PC-3 (cell line): ENCODE measurements at regions not wholly inside any gene's neighbourhood (a gene's known extent, or its start where the extent isn't known, plus 50 kb on each side); places are given as distances from the start of the nearest gene placed in this dataset.

Experiments
- ATAC-seq: fragments of 200-7000 bp; cut with Tn5 transposase; 2 replicates; pipeline ENCODE4 v1.9.1; 2020; ENCODE audit warnings: mild to moderate bottlenecking, moderate library complexity
- BruUV-seq: library from RNA; stranded (reverse); fragments of 400-500 nt; replicated peaks from 2 replicates; lab custom pipeline; 2021; lab: Mats Ljungman, UMichigan
- CTCF ChIA-PET: fragments of 300-600 bp; sonication (Branson Sonifier 250); formaldehyde crosslinking; loops from one replicate; lab custom pipeline; 2022; ENCODE audit warnings: antibody characterized with exemption; lab: Charles Lee
- POLR2A ChIA-PET: fragments of 300-600 bp; sonication (Branson Sonifier 250); formaldehyde crosslinking; loops from one replicate; lab custom pipeline; 2022; ENCODE audit warnings: antibody characterized with exemption; ENCODE audit not compliant: unreplicated experiment; lab: Charles Lee
- DNase-seq: peaks from one replicate; pipeline ENCODE4 v3.0.0-alpha.2; 2015
- H2AFZ ChIP-seq: fragments of 300-600 bp; sonication (generic); 2 replicates; pipeline ENCODE4 v1.6.0; 2016; ENCODE audit warnings: antibody characterized with exemption, low read length
- H3F3A ChIP-seq: fragments of 300-600 bp; sonication (generic); one replicate; pipeline ENCODE4 v1.6.0; 2017; ENCODE audit warnings: antibody characterized with exemption, low read length, control low read depth, mild to moderate bottlenecking; ENCODE audit not compliant: unreplicated experiment
- H3K27ac ChIP-seq: fragments of 300-600 bp; sonication (generic); 2 replicates; pipeline ENCODE4 v1.5.1; 2016; ENCODE audit warnings: mild to moderate bottlenecking, low read length
- H3K27me3 ChIP-seq: fragments of 300-600 bp; sonication (generic); 2 replicates; pipeline ENCODE4 v1.6.1; 2016; ENCODE audit warnings: low read length, mixed read lengths
- H3K36me3 ChIP-seq: fragments of 300-600 bp; sonication (generic); 2 replicates; pipeline ENCODE4 v1.6.1; 2016; ENCODE audit warnings: low read depth, mixed run types, low read length, mixed read lengths
- H3K4me1 ChIP-seq: fragments of 300-600 bp; sonication (generic); 2 replicates; pipeline ENCODE4 v1.5.1; 2016; ENCODE audit warnings: low read length; ENCODE audit not compliant: insufficient read depth
- H3K4me2 ChIP-seq: fragments of 300-600 bp; sonication (generic); 2 replicates; pipeline ENCODE4 v1.6.0; 2016; ENCODE audit warnings: low read length
- H3K4me3 ChIP-seq: fragments of 300-600 bp; sonication (generic); 2 replicates; pipeline ENCODE4 v1.5.1; 2016; ENCODE audit warnings: mild to moderate bottlenecking, low read length, mixed read lengths
- H3K79me2 ChIP-seq: fragments of 300-600 bp; sonication (generic); 2 replicates; pipeline ENCODE4 v1.6.1; 2017; ENCODE audit warnings: low read length, mixed read lengths
- H3K9ac ChIP-seq: fragments of 300-600 bp; sonication (generic); 2 replicates; pipeline ENCODE4 v1.6.0; 2016; ENCODE audit warnings: mild to moderate bottlenecking, low read length
- H3K9me2 ChIP-seq: fragments of 300-600 bp; sonication (generic); replicated peaks from 2 replicates; pipeline ENCODE4 v1.6.1; 2016; ENCODE audit warnings: mixed run types, low read length, mixed read lengths
- H3K9me3 ChIP-seq: fragments of 300-600 bp; sonication (generic); 2 replicates; pipeline ENCODE4 v1.6.1; 2016; ENCODE audit warnings: low read length, mixed read lengths
- H4K20me1 ChIP-seq: fragments of 300-600 bp; sonication (generic); 2 replicates; pipeline ENCODE4 v1.6.1; 2016; ENCODE audit warnings: low read length, mixed read lengths
- EZH2 ChIP-seq: fragments of 300-600 bp; sonication (generic); IDR thresholded peaks from one replicate; pipeline ENCODE4 v1.6.1; 2017; ENCODE audit warnings: antibody characterized with exemption, mild to moderate bottlenecking, low read length; ENCODE audit not compliant: unreplicated experiment
- EZH2phosphoT487 ChIP-seq: fragments of 300-600 bp; sonication (generic); IDR thresholded peaks from 2 replicates; pipeline ENCODE4 v1.6.1; 2018; ENCODE audit warnings: mild to moderate bottlenecking, antibody characterized with exemption, low read length, borderline replicate concordance
- intact Hi-C: fragments of 100-400 bp; cut with micrococcal nuclease; formaldehyde crosslinking; loops from 2 replicates; pipeline ENCODE4 v1.9.0; 2023
- TF ChIP-seq, protein P1 (sequence below): fragments of 300-600 bp; sonication (generic); conservative IDR thresholded peaks from 2 replicates; pipeline ENCODE4 v1.5.1; 2017; ENCODE audit warnings: antibody characterized with exemption, low read depth, mild to moderate bottlenecking, low read length

DNA sequence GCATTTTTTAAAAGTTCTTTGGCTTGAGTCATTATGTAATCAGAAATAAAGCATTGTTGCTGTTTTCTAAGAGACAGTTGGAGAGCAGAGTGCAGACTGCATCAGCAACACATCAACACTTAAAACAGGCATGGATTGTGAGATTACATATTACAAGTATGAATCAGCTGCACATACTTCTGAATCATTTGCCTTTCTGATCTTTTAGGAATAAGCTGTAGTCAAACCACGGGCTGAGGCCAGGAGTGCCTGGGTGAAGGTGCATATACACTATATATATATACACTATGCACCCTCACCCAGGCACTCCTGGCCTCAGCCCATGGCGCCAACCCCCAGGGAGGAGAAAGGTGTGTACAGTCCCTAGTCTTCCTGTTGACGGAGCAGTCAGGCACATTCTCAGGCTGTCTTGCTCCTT, 52.4 kb upstream of the DLX6 start:
- TF ChIP-seq EZH2, result no peak
- Histone ChIP-seq H3K9me2 (no peaks in the 10 kb centered on the region), H3K36me3 (no peaks in the 10 kb centered on the region), H3K4me1 (peaks cover 32% of the 10 kb centered on the region), H4K20me1 (no peaks in the 10 kb centered on the region; the same call in 1 of the 2 replicates), H3K9ac (no peak overlapping the region), H3K27ac (no peak overlapping the region), H3K79me2 (no peaks in the 10 kb centered on the region), H3K4me3 (no peak overlapping the region), H2AFZ (no peak overlapping the region), H3F3A (no peaks in the 10 kb centered on the region), H3K27me3 (no peaks in the 10 kb centered on the region), H3K4me2 (peak overlapping the region; percentile 63), H3K9me3 (no peaks in the 10 kb centered on the region)
- CTCF ChIA-PET, result no interaction called here
- DNase-seq (peak; percentile 85), ATAC-seq (peak; percentile 67)
- intact Hi-C loops, result no loop called here
- POLR2A ChIA-PET, result no interaction called here
- no TSS peak for BruUV-seq

DNA sequence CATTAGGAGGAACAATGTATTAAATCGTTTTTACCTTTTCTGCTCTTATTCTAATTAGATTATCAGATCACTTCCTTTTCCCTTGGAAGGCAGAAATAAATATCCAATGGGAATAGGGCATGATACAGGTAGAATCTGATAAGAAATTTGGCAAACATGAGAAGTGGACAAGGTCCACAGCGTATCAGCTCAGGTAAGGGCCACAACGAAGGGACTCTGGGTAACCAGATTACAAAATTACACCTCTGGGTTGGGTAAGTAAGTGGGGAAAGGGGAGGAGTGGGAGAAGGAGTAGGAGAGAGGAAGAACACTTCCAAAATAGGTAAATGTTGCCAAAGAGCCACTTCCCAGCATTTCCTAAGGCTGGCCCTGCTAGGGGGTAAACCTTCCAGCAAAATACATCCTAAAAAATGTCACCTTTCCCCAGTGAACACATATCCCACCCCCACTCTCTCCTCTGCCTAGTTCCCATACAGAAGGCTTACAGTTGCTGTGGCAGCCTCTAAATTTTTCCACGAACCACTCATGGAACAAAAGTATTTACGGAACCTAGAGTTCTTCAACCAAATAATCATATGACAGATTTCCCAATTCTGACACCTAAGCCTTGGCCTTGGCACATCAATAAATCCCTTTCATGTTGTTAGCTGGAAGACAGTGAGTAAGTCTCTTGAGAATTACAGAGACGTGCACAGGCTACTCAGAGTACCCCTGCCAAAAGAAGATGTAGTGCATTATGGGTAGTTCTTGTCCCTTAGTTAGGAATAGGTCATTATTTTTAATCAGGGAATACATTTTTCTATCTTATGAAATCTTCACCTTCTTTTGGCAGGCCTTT, 51.5 kb upstream of the DLX6 start:
- Histone ChIP-seq H3K4me1 (peaks cover 30% of the 10 kb centered on the region), H3K9me2 (no peaks in the 10 kb centered on the region), H3K36me3 (no peaks in the 10 kb centered on the region), H3K9ac (no peak overlapping the region), H3K4me2 (0 out of 2 replicates have a peak overlapping the region, but pooled peaks have one; percentile 25), H2AFZ (no peak overlapping the region), H3K27ac (no peak overlapping the region), H3K4me3 (no peak overlapping the region), H3F3A (no peaks in the 10 kb centered on the region), H4K20me1 (no peaks in the 10 kb centered on the region; the same call in 1 of the 2 replicates), H3K9me3 (no peaks in the 10 kb centered on the region), H3K79me2 (no peaks in the 10 kb centered on the region), H3K27me3 (no peaks in the 10 kb centered on the region)
- BruUV-seq, result no TSS peak
- POLR2A ChIA-PET, result no interaction called here
- no peak for ATAC-seq
- DNase-seq, result no peak
- CTCF ChIA-PET, result no interaction called here
- intact Hi-C loops, result no loop called here
- TF ChIP-seq EZH2 (no peak), EZH2phosphoT487 (no peak)
- TF ChIP-seq, protein P1, sequence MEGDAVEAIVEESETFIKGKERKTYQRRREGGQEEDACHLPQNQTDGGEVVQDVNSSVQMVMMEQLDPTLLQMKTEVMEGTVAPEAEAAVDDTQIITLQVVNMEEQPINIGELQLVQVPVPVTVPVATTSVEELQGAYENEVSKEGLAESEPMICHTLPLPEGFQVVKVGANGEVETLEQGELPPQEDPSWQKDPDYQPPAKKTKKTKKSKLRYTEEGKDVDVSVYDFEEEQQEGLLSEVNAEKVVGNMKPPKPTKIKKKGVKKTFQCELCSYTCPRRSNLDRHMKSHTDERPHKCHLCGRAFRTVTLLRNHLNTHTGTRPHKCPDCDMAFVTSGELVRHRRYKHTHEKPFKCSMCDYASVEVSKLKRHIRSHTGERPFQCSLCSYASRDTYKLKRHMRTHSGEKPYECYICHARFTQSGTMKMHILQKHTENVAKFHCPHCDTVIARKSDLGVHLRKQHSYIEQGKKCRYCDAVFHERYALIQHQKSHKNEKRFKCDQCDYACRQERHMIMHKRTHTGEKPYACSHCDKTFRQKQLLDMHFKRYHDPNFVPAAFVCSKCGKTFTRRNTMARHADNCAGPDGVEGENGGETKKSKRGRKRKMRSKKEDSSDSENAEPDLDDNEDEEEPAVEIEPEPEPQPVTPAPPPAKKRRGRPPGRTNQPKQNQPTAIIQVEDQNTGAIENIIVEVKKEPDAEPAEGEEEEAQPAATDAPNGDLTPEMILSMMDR, result no peak
